MV-4-11 (cell line): ENCODE measurements at regions not wholly inside any gene's neighbourhood (a gene's known extent, or its start where the extent isn't known, plus 50 kb on each side); places are given as distances from the start of the nearest gene placed in this dataset.
A peak's percentile ranks its signal among the peaks of the same experiment; 100 is the strongest.

ENCODE experiments used
- DNase-seq: peaks from one replicate; lab custom pipeline; 2025; lab: John Stamatoyannopoulos, UW

DNA sequence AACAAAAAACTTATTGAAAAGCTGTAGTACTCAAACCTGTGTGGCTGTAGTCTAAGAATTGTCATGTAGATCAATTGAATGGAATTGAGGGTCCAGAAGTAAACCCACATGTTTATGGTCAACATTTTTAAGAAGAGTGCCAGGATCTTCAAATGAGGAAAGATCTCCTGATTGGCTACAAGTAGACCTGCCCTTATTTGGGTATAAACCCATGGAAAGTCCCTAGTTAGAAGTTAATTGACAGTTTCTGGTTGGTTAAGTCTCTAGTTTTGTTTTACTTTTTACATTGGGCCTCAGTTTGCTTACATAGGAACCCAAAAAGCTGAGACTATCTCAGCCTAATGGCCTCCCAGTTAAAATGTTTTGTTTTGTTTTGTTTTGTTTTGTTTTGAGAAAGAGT lies 91.9 kb upstream of the RESF1 start:
- DNase-seq = no peak

DNA sequence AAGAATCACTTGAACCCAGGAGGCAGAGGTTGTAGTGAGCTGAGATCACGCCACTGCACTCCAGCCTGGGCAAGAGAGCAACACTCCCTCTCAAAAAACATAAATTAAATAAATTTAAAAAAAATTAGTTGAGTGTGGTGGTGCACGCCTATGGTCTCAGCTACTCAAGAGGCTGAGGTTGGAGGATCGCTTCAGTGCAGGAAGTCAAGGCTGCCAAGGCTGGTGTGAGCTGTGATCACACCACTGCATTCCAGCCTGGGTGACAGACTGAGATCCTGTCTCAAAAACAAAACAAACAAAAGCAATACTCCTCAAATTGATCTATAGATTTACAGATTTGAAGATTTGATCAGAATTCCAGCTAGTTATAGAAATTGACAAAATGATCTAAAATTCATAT lies 92.7 kb upstream of the RESF1 start:
- DNase-seq = no peak

DNA sequence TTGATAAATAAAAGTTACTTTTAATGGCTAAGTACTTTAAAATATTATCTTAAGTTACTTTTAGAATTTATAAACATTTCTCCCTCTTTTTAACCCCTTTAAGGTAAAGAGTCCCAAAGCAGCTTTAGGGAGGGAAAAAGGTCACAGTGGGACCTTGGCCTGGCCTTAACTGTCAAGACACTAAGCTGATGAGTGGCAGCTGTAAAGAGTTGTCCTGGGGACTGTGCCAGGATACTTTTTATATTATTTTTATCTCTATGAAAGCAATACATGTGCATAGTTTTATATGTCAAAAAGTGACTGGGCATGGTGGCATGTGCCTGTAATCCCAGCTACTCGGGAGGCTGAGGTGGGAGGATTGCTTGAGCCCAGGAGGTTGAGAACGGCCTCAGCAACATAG lies 94.2 kb upstream of the RESF1 start:
- DNase-seq = no peak

DNA sequence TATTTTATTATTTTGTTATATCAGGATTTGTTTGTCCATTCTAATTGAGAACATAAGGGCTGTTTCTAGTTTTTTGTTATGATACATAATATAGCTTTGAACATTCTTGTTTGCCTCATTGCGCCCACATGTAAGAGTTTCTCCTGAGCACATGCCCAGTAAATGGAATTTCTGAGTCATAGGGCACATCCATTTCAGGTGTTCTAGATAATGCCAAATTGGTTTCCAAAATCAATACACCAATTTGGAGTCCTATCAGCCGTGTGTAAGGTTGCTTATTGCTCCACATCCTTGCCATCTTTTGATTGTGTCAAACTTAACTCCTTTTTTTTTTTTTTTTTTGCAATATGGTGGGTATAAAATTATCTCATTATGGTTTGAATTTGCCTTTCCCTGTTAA lies 97.9 kb upstream of the RESF1 start:
- DNase-seq = no peak

DNA sequence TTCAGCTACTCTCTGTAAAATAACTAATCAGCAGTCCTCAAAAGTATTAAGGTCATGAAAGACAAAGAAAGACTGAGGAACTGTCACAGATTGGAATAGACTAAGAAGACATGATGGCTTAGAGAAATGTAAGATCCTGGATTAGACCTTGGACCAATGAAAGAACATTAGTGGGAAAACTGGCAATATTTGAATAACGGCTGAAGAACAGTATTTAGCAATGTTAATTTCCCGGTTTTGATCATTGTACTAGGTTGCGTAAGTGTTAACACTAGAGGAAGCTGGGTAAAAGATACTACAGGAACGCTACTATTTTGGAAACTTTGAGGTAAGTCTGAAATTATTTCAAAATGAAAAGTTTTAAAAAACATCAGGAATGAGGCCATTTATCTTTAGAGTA lies 98.8 kb upstream of the RESF1 start:
- peak; percentile 36 for DNase-seq

DNA sequence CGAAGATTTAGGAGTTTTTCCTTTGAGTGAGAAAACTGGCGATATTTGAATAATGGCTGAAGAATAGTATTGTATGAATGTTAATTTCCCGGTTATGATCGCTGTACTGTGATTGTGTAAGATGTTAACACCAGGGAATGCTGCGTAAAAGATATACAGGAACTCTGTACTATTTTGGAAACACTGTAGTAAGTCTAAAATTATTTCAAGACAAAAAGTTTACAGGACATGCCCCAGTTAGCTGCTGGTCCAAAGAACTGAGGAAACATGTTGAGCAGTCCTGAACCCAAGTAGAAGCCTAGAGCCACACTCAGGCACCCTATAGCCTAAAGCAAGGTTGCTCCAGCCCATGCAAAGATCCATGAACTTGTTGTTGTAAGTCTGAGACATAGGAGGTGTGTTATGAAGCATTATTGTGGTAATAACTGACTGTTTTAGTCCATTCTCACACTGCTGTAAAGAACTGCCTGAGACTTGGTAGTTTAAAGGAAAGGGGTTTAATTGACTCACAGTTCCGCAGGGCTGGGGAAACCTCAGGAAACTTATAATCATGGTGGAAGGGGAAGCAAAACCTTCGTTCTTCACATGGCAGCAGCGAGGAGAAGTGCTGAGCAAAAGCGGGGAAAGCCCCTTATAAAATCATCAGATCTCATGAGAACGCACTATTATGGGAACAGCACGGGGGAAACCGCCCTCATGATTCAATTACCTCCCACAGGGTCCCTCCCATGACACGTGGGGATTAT lies 99.8 kb upstream of the RESF1 start:
- peak; percentile 53 for DNase-seq

DNA sequence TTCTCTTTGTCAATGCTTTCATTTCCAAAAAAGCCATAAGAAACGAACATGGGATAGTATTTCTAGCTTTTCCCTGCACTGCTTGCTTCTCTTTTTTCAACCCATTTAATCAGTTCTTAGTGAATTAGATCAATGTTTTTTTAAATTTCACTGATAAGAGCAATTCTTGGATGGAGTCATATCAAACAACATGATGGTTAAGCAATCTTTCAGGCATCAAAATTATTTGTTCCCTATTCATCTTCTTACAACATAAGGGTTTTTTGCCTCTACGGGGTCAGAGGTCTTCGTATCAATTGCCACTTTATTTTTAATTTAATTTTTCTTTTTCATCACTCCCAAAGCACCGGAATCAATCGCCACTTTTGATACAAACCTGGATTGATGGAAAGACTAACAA lies 103.8 kb upstream of the RESF1 start:
- no peak for DNase-seq

DNA sequence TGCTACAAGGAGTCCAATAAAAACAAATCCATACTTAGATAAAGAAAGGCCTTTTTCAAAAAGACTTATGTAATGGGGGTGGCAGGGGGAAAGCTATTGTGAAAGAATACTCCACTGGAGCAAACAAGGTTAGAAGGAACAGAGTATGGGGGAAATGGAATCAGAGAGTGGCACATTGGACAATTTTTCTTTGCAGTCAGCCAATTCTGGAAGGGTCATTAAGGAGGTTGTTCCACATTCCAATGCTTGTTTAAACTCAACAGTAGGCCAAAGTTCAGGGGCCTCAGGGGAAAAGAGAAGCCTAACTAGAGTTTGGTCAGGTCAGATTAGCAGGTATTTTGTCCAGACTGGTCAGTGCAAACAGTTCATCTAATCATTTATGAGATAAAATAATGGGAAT lies 105.2 kb upstream of the RESF1 start:
- DNase-seq = peak; percentile 54

DNA sequence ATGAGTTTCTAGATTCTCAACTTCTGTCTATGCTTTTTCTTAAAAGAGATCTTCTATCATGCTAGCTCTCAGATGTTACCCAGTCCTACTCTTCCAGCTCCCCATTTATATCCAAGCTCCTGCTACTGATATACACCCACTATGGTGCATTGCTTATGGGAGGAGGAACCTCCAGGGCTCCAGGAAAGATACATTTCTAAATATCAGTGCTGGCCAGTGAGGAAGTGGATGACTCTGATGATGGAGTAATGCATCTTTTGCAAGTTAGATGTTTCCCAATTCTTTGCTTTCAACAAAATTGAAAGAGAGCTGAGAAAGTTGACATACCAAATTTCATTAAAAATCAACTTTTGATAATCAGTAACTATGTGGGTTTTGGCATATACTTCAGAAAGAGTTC lies 105.7 kb upstream of the RESF1 start:
- peak; percentile 71 for DNase-seq

DNA sequence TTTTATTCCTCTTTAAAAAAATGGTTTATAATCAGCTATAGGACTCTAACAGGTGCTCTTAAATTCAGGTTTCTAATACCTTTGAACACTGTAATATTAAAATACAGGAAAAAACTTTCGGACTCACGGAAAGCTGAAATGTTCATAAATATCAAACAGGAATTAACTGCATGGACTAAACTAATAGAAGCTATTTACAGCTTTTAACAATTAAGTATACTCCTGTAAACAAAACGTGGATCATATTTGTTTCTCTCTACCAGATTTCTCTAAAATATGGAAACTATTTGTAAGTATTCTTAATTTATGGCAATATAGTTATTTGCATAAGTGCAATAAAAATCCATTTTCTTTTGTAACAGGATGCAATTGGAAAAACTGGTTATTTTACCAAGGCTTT lies 108.9 kb upstream of the RESF1 start:
- DNase-seq = no peak

DNA sequence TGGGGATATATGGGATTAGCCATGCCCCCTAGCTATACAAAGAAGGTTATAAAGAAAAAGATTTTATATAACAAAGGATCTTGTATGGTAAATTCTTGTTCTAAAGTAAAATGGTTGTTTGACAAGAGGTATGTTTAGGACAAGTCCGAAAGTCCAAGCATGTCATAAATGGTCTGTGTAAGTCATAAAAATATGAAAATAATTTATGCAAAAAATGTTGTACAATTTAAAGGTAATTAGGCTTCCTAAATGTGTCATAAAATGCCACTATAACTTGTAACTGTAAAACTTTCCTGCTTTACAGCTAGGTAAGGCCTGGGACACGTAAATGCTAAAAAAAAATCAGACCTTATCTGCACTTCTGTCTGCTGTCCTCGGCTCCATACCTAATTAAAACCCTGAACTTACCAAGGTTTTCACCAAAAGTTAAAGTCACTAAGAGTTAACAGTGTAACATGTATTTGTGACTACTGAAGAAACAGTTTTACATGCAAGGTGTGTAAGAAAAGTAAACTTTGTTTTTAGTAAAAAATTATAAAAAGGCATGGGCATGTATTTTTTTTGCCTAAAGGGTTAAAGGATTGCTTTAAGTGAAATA lies 110.0 kb upstream of the RESF1 start:
- DNase-seq = peak; percentile 4

DNA sequence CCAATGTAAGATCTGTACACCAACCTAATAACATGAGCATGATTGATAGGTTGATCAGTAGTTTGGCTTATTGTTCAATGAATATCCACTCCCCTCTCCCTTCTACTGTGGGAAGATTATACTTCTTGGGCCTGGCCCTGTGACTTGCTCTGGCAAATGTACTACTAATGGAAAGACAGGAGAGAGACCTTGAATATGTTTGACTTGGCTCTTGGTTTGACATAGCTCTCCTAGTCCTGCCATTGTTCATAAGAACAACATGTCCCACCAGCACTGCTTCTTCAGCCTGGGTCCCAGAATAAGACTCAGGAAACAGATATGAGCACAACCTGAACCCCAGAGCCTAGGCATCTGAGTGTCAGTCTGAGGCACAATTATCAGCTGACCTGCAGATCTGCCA lies 112.8 kb upstream of the RESF1 start:
- no peak for DNase-seq

DNA sequence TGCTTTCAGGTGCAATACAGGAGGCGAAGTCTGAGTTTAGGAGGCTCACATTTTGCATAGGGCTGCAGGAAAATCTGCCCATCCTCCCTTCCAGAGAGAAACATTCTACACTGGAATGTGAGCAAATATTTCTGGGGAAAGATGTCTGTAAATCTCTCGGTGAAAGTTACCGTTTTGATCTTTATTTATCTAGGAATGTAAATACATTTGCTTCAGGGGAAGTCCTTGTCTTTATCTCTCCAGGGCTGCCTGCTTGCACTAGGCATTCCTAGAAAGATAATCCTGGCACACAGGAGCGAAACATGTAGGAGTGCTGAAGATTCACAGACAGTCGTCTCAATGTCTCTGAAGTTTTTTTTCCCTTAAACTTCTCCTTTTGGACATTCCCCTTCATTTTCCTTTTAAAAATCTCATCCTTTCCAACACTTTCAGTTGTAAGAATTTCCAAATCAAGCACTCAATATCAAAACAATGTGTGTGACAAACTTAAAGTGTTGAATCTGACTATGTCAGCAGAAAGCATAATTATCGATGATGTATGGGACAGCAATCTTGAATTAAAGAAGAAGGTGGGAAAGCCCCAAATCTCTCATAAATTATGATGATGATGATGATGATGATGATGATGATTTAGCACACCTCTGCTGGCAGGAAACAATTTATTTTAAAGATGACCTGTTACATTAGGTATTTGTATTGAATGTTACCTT lies 113.4 kb upstream of the RESF1 start:
- no peak for DNase-seq

DNA sequence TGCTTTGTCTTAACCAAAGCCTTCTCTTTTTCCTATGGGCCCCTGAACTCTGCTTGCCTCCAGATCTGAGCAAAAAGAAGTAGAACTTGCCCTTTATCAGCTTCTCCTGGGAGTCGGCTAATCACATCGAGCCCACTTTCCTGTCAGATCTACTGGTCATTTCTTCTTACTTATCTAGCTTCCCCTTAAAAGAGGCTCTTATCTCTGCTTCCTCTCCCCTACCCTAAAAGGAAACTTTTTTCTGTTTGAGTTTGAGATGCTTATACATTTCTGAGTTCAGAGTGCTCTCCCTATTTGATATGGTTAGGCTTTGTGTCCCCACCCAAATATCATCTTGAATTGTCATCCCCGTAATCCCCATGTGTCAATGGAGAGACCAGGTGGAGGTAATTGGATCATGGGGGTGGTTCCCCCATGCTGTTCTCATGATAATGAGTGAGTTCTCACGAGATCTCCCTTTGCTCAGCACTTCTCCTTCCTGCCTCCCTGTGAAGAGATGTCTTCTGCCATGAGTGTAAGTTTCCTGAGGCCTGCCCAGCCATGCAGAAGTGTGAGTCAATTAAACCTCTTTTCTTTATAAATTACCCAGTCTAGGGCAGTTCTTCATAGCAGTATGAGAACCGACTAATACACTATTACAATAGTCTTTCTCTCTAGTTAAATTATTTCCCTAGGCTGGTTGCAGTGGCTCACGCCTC lies 114.7 kb upstream of the AMN1 start:
- DNase-seq = no peak

DNA sequence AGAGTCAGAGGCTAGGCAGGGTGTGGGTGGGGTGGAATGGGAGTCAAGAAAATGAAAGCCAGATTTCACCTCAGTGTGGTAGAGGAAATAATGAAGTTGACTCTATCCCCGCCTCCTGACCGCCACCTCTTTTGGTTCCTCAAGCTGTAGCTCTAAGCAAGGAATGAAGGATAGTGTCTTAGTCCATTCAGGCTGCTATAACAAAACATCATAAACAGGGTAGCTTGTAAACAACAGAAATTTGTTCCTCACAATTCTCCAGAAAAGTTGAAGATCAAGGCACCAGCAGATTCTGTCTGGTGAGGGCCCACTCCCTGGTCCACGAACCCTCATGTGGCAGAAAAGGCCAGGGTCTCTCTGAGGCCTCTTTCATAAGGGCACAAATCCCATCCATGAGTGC lies 109.1 kb upstream of the AMN1 start:
- DNase-seq = no peak

DNA sequence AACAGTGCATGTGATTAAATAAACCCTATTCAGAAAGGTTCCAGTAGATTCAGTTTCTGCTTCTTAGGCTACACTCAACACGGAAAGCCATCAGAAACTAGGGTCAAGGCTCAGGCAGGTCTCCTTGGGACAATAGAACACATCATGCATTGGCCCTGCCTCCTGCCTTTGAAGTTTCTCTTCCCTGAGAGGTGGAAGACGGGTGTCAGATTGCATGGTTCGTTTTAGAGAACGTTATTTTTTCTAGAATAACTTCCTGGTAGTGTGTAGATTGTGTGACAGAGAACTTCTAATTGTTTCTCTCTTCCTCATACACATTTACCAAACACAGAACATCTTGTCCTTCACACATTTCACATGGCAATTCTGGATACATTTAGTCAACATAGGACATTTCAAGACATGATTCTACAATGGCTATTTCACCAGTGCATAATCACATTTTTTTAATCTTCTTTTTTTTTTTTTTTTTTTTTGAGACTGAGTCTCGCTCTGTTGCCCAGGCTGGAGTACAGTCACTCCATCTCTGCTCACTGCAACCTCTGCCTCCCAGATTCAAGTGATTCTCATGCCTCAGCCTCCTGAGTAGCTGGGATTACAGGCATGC lies 106.6 kb upstream of the AMN1 start:
- peak; percentile 56 for DNase-seq

DNA sequence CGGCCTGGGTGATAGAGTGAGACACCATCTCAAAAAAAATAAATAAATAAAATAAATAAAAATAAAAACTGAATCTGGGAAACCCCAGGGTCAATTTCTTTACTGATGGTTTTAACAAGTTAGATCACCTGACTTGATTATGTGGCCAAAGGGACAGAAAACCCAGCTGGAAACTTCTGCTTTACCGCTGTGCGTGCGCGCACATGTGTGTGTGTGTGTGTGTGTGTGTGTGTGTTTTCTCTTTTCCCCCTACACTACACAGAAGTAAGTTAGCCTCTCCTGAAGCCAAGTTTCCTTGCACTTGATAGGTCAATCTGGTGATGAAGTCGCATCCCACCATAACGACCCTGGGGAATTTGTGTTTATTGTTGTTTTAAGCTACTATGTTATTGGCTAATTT lies 105.3 kb upstream of the AMN1 start:
- DNase-seq = peak; percentile 15

DNA sequence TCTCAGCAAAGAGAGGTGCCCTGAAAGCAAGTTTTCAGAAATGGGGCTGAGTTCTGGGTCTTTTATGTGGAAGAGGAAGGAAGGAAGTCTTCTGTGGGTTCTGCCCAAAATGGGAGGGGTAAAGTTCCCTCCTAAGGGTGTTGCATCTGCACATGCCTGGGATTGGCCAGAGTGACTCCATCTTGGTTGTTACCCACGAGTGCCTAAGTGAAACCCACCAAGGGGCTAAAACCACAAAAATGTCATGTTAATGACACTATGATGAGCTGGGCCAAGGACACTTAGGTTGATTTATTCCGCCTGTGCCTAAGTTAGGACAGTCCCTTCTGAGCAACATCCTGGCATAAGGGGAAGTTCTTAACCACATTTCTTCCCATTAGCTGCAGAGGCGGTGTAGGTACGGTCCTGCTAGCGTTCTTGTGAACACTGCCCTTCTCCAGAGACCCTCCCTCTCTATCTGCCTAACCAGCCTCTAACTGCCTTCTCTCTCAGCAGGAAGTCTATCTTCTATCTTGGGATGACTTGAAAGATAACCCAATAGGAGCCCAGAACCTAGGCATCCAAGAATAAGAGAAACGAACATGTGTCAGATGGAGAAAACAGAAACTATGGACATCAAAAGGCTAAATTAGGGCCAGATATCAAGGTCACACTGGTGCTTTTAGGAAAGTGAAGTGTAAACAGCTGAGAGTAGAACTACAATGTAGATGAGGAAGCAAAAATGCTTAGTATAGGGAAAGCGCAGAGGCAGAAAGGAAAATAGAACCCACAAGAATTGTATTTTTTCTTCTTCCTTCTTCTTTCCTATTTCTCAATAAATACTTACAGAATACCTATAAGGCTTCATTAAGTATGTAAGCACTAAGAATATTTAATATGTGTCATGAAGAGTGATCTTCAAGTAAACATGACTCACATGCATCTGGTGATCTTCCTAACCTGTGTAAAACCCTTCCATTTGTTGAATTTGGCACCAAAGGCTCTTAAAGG lies 104.2 kb upstream of the AMN1 start:
- peak; percentile 98 for DNase-seq

DNA sequence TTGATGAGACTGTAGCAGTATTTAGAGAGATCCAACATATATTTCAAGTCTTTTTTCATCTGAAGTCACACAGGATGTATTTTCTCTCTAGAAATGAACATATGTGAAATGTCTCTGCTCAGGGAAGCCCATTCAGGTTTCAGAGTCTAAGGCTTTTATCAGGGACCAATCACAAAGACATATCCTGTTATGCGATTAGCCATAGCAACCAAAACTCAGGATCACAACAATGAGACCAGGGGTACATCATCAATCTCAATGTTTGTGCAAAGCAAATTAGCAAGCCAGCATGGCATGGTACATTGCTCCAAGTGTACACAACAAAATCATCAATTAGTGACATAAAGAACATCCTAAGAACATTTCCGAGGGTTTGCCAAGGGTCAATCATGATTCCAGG lies 99.2 kb upstream of the AMN1 start:
- DNase-seq = no peak

DNA sequence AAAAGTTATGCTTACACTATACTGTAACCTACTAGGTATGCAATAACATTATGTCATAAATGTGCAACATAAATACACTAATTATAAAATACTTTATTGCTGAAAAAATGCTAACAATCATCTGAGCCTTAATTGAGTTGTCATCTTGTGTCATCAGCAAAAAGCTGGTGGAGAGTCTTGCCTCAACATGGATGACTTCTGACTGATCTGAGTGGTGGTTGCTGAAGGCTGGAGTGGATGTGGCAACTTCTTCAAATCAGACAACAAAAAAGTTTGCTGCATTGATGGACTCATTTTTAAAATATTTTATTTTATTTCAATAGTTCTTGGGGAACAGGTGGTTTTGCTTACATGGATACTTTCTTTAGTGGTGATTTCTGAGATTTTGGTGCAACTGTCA lies 93.9 kb upstream of the AMN1 start:
- no peak for DNase-seq

DNA sequence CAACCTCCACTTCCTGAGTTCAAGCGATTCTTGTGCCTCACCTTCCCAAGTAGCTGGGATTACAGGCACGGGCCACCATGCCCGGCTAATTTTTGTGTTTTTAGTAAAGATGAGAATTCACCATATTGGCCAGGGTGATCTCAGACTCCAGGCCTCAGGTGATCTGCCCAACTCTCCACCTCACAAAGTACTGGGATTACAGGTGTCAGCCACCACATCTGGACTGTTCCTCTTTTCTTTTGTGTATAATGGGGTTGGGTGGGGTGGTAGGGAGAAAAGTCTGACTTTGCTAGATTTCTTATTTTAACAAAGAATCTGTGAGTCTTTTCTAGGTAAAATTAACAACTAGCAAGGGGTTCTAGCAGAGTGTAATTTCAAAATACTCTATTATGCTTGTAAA lies 92.7 kb upstream of the AMN1 start:
- no peak for DNase-seq
